Uterus (tissue), 3 donors: ENCODE measurements at regions not wholly inside any gene's neighbourhood (a gene's known extent, or its start where the extent isn't known, plus 50 kb on each side); places are given as distances from the start of the nearest gene placed in this dataset.

ENCODE experiments used
- DNase-seq, 2 donors: peaks; one replicate each; pipeline ENCODE4 v3.0.0-alpha.2; 2019 to 2020
- H3K27ac ChIP-seq, 2 donors: fragments of 200-600 bp; sonication (generic); 1 replicate in 1 of 2; 2 replicates in 1 of 2; pipeline ENCODE4 v1.5.1; 2016 to 2018
- H3K27me3 ChIP-seq, 2 donors: fragments of 200-600 bp; sonication (generic); one replicate each; pipeline ENCODE4 v1.5.1; 2018 to 2019; ENCODE audit warnings: control low read depth in 1 of 2
- H3K36me3 ChIP-seq, 2 donors: fragments of 200-600 bp; sonication (generic); one replicate each; pipeline ENCODE4 v1.5.1; 2019; ENCODE audit warnings: control low read depth in 1 of 2
- H3K4me1 ChIP-seq, 2 donors: fragments of 200-600 bp; sonication (generic); one replicate each; pipeline ENCODE4 v1.5.1; 2018 to 2019; ENCODE audit warnings: control low read depth in 1 of 2
- H3K4me3 ChIP-seq, 2 donors: fragments of 200-600 bp; sonication (generic); 1 replicate in 1 of 2; 2 replicates in 1 of 2; pipeline ENCODE4 v1.5.1; 2018 to 2019; ENCODE audit warnings: mild to moderate bottlenecking in 1 of 2
- H3K9me3 ChIP-seq, 2 donors: fragments of 200-600 bp; sonication (generic); one replicate each; pipeline ENCODE4 v1.5.1; 2019; ENCODE audit warnings: control low read depth in 1 of 2
- POLR2A ChIP-seq, 2 donors: fragments of 450-650 bp; IDR thresholded peaks; one replicate each; pipeline ENCODE4 v1.6.1; 2016; ENCODE audit warnings: antibody characterized with exemption in 2 of 2, mild to moderate bottlenecking in 1 of 2, moderate library complexity in 1 of 2
- intact Hi-C: fragments of 100-400 bp; cut with DNase I; formaldehyde crosslinking; loops from one replicate; pipeline ENCODE4 v1.15.1; 2023; ENCODE audit warnings: low total_unique reads
- TF ChIP-seq, protein P1 (sequence below), 4 experiments: fragments of 200-600 bp in 2 of 4; fragments of 450-650 bp in 2 of 4; sonication (generic) in 2 of 4; IDR thresholded peaks; one replicate each; pipeline ENCODE4 v1.5.1; 2016 to 2019; ENCODE audit warnings: antibody characterized with exemption in 4 of 4, mild to moderate bottlenecking in 2 of 4, moderate library complexity in 1 of 4
- donor health status: DM: yes; HTN: yes; CAD: no.

GRCh38 chr14:41489315-41489972 is 117.2 kb upstream of the LRFN5 start:
- intact Hi-C loops, result no loop called here
- Histone ChIP-seq H3K27me3 (no peaks in the 10 kb centered on the region), H3K4me1 (no peaks in the 10 kb centered on the region), H3K9me3 (no peaks in the 10 kb centered on the region), H3K36me3 (no peaks in the 10 kb centered on the region), H3K27ac (no peak overlapping the region), H3K4me3 (no peak overlapping the region)
- no peak for DNase-seq
- TF ChIP-seq, protein P1, sequence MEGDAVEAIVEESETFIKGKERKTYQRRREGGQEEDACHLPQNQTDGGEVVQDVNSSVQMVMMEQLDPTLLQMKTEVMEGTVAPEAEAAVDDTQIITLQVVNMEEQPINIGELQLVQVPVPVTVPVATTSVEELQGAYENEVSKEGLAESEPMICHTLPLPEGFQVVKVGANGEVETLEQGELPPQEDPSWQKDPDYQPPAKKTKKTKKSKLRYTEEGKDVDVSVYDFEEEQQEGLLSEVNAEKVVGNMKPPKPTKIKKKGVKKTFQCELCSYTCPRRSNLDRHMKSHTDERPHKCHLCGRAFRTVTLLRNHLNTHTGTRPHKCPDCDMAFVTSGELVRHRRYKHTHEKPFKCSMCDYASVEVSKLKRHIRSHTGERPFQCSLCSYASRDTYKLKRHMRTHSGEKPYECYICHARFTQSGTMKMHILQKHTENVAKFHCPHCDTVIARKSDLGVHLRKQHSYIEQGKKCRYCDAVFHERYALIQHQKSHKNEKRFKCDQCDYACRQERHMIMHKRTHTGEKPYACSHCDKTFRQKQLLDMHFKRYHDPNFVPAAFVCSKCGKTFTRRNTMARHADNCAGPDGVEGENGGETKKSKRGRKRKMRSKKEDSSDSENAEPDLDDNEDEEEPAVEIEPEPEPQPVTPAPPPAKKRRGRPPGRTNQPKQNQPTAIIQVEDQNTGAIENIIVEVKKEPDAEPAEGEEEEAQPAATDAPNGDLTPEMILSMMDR (IDR thresholded peaks at IDR 0.05), result no peak
- no peak for TF ChIP-seq POLR2A (IDR thresholded peaks at IDR 0.05)

DNA sequence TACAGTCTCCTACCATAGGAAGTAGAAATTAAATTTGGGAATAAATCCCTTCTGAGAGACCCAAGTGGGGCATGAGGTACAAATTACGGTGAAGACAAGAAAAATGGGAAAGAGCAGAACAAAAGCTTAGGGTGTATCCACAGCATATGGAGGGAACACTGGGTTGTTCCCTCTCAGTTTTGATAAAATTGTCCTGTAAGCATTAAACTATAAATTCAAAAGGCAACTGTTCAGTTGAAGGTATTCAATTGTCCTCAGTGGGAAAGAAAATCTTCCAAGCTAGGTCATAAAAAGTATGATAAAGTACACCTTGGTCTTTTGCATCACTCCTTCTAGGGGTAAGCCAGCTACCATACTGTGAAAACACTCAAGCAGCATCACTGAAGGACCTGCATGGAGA is 118.3 kb upstream of the LRFN5 start:
- no peak for TF ChIP-seq POLR2A (IDR thresholded peaks at IDR 0.05)
- TF ChIP-seq, protein P1 (IDR thresholded peaks at IDR 0.05), result no peak
- H3K27ac ChIP-seq, result no peak overlapping the region
- H3K27me3 ChIP-seq, result no peaks in the 10 kb centered on the region
- H3K36me3 ChIP-seq, result no peaks in the 10 kb centered on the region
- intact Hi-C loops, result no loop called here
- no peaks in the 10 kb centered on the region for H3K9me3 ChIP-seq
- no peak overlapping the region for H3K4me3 ChIP-seq
- no peak for DNase-seq
- H3K4me1 ChIP-seq, result no peaks in the 10 kb centered on the region

DNA sequence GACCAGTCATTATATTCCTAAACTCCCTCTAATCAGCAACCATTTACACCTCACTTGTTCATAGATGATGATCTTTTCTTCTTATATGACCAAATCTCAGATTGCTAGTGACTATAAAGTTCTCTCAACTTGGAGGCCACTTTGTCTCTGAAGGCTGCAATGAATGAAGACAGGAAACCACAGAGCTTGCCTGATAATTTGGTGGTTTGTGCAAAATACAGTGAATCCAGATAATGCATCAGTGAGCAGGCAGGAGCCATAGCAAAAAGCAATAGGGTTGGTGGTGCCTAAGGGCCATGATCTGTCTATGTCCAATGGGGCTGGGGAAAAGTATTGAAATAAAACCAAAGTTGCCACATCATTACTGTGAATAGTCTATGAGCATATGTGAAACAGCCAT is 123.8 kb upstream of the LRFN5 start:
- TF ChIP-seq, protein P1 (IDR thresholded peaks at IDR 0.05), result no peak
- no peak for TF ChIP-seq POLR2A (IDR thresholded peaks at IDR 0.05)

GRCh38 chr14:41476526-41476925 is 130.2 kb upstream of the LRFN5 start:
- DNase-seq, result no peak
- TF ChIP-seq POLR2A (IDR thresholded peaks at IDR 0.05), result no peak
- TF ChIP-seq, protein P1 (IDR thresholded peaks at IDR 0.05), result no peak
- H3K27ac ChIP-seq, result no peak overlapping the region
- H3K4me3 ChIP-seq, result no peak overlapping the region
- no peaks in the 10 kb centered on the region for H3K36me3 ChIP-seq
- H3K27me3 ChIP-seq, result no peaks in the 10 kb centered on the region
- H3K9me3 ChIP-seq, result no peaks in the 10 kb centered on the region
- intact Hi-C loops, result no loop called here
- H3K4me1 ChIP-seq, result no peaks in the 10 kb centered on the region

More for the DNA sequence above, 123.8 kb upstream of the LRFN5 start:
- Histone ChIP-seq H3K27me3 (no peaks in the 10 kb centered on the region), H3K36me3 (no peaks in the 10 kb centered on the region), H3K9me3 (no peaks in the 10 kb centered on the region), H3K27ac (no peak overlapping the region), H3K4me3 (no peak overlapping the region), H3K4me1 (no peaks in the 10 kb centered on the region)
- intact Hi-C loops, result no loop called here
- DNase-seq, result no peak

DNA sequence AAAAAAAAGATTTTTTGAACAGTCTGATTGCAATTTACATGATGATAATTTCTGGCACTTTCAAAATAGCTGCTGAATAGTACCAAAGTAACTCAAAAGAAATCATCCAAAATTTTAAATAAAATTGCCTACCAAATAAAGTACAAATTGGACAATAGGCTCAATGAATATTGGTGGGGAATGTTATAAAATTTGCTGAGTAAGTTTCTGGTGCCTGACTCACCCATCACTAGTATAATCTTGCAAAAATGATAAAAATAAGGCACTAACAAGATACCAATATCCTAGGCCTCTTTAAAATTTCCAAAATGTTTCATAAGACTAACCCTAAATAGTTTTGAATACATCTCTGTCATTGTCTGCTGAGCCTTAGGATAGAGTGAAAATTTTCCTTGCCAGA is 145.3 kb upstream of the LRFN5 start:
- Histone ChIP-seq H3K4me1 (no peaks in the 10 kb centered on the region), H3K27ac (no peak overlapping the region), H3K9me3 (no peaks in the 10 kb centered on the region), H3K4me3 (no peak overlapping the region), H3K36me3 (no peaks in the 10 kb centered on the region), H3K27me3 (no peaks in the 10 kb centered on the region)
- TF ChIP-seq POLR2A (IDR thresholded peaks at IDR 0.05), result no peak
- intact Hi-C loops, result no loop called here
- no peak for DNase-seq

GRCh38 chr14:41457393-41457792 is 149.3 kb upstream of the LRFN5 start:
- no peak for DNase-seq
- TF ChIP-seq POLR2A (IDR thresholded peaks at IDR 0.05), result no peak
- TF ChIP-seq, protein P1 (IDR thresholded peaks at IDR 0.05), result no peak
- no peak overlapping the region for H3K4me3 ChIP-seq
- H3K36me3 ChIP-seq, result no peaks in the 10 kb centered on the region
- H3K27ac ChIP-seq, result no peak overlapping the region
- intact Hi-C loops, result no loop called here
- no peaks in the 10 kb centered on the region for H3K9me3 ChIP-seq
- H3K4me1 ChIP-seq, result no peaks in the 10 kb centered on the region
- H3K27me3 ChIP-seq, result no peaks in the 10 kb centered on the region
